Mesothelial cell of epicardium (in vitro differentiated cells): ENCODE measurements at regions not wholly inside any gene's neighbourhood (a gene's known extent, or its start where the extent isn't known, plus 50 kb on each side); places are given as distances from the start of the nearest gene placed in this dataset.

Experiments
- DNase-seq, 2 experiments: peaks; one replicate each; pipeline ENCODE4 v3.0.0; 2021; ENCODE audit warnings: low spot score in 2 of 2; ENCODE audit not compliant: unreplicated experiment in 2 of 2
- H3K27ac Mint-ChIP-seq: 2 replicates; pipeline ENCODE4 v1.8.0; 2021; ENCODE audit warnings: mixed read lengths
- H3K27me3 Mint-ChIP-seq: 2 replicates; pipeline ENCODE4 v1.8.0; 2021; ENCODE audit warnings: low read depth, mixed read lengths
- H3K36me3 Mint-ChIP-seq: 2 replicates; pipeline ENCODE4 v1.8.0; 2021; ENCODE audit warnings: mixed read lengths
- H3K4me1 Mint-ChIP-seq: 2 replicates; pipeline ENCODE4 v1.8.0; 2021; ENCODE audit warnings: mixed read lengths
- H3K4me3 Mint-ChIP-seq: 2 replicates; pipeline ENCODE4 v1.8.0; 2021; ENCODE audit warnings: mild to moderate bottlenecking, moderate library complexity, mixed read lengths
- H3K9me3 Mint-ChIP-seq: 2 replicates; pipeline ENCODE4 v1.8.0; 2021; ENCODE audit warnings: mixed read lengths
- TF ChIP-seq, protein P1 (sequence below): fragments of 200-600 bp; sonication (generic); IDR thresholded peaks from one replicate; pipeline ENCODE4 v1.5.0; 2021; ENCODE audit warnings: antibody characterized with exemption; ENCODE audit not compliant: unreplicated experiment

- H3K36me3 Mint-ChIP-seq = no peaks in the 10 kb centered on the region
- H3K9me3 Mint-ChIP-seq = no peaks in the 10 kb centered on the region
- H3K27ac Mint-ChIP-seq = no peak overlapping the region
- no peak for DNase-seq
- H3K27me3 Mint-ChIP-seq = no peaks in the 10 kb centered on the region
- H3K4me1 Mint-ChIP-seq = peaks cover 2% of the 10 kb centered on the region
- H3K4me3 Mint-ChIP-seq = no peak overlapping the region
- TF ChIP-seq, protein P1, sequence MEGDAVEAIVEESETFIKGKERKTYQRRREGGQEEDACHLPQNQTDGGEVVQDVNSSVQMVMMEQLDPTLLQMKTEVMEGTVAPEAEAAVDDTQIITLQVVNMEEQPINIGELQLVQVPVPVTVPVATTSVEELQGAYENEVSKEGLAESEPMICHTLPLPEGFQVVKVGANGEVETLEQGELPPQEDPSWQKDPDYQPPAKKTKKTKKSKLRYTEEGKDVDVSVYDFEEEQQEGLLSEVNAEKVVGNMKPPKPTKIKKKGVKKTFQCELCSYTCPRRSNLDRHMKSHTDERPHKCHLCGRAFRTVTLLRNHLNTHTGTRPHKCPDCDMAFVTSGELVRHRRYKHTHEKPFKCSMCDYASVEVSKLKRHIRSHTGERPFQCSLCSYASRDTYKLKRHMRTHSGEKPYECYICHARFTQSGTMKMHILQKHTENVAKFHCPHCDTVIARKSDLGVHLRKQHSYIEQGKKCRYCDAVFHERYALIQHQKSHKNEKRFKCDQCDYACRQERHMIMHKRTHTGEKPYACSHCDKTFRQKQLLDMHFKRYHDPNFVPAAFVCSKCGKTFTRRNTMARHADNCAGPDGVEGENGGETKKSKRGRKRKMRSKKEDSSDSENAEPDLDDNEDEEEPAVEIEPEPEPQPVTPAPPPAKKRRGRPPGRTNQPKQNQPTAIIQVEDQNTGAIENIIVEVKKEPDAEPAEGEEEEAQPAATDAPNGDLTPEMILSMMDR = no peak
Observed at GRCh38 chr3:95189348-95189747, 1126.5 kb downstream of the NSUN3 start.

DNA sequence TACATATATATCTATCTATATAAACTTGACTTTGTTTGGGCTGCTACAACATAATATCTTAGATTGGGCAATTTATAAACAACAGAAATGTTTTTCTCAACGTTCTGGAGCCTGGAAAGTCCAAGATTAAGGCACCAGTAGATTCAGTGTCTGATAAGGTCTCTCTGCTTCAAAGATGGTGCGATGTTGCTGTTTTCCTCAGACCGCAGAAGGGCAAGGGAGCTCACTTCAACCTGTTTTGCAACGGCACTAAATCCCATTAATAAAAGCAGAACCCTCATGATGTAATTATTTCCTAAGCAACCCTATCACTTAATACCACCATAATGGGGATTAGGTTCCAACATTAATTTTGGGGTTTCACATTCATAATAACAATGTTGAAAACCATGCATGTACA lies 1134.8 kb downstream of the NSUN3 start:
- TF ChIP-seq, protein P1 = no peak
- Mint-ChIP-seq H3K27me3 (no peaks in the 10 kb centered on the region), H3K36me3 (peaks cover 2% of the 10 kb centered on the region), H3K4me1 (no peaks in the 10 kb centered on the region), H3K9me3 (peaks cover 10% of the 10 kb centered on the region), H3K4me3 (no peak overlapping the region), H3K27ac (no peak overlapping the region)
- DNase-seq = no peak

DNA sequence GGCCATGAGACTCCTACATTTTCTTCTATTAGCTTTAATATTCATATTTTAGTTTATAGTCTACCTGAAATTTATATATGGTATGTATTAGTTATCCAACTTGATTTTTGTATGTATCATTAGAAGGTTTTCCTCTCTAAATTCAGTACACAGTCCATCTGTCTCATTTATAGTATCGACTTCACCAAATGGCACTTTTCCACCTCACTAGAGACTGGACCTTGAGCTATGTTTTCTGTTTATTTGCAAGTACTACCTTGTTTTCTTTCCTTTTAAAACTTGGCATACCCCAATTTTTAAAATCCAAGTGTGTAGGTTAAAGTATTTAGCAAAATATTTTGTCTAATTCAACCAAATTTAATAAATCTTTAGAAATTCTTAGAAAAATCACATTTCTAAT lies 1137.5 kb downstream of the NSUN3 start:
- H3K4me1 Mint-ChIP-seq = no peaks in the 10 kb centered on the region
- H3K4me3 Mint-ChIP-seq = no peak overlapping the region
- no peaks in the 10 kb centered on the region for H3K27me3 Mint-ChIP-seq
- peaks cover 5% of the 10 kb centered on the region for H3K36me3 Mint-ChIP-seq
- H3K9me3 Mint-ChIP-seq = peaks cover 30% of the 10 kb centered on the region
- DNase-seq = no peak
- H3K27ac Mint-ChIP-seq = no peak overlapping the region
- TF ChIP-seq, protein P1 = no peak

DNA sequence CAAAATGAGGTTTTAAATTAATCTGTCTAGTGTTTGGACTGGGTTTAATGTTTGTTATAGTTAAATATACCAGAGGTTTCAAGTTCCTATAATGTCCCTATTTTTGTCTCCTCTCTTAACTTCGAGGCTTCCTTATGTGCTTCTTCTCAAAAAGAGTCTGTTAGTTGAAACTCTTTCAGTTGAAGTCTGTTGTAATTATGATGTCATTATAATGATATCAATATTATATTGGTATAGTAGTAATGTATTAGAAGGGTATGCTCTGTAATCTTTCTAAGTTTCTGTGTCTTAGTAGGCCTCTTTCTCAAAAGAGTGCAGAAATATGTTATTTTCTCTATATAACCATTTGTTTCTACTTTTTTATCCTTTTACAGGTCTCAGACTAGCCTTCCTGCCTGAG lies 1148.0 kb downstream of the NSUN3 start:
- H3K4me1 Mint-ChIP-seq = no peaks in the 10 kb centered on the region
- TF ChIP-seq, protein P1 = no peak
- peaks cover 14% of the 10 kb centered on the region for H3K9me3 Mint-ChIP-seq
- H3K27ac Mint-ChIP-seq = no peak overlapping the region
- DNase-seq = no peak
- H3K27me3 Mint-ChIP-seq = no peaks in the 10 kb centered on the region
- H3K36me3 Mint-ChIP-seq = no peaks in the 10 kb centered on the region
- no peak overlapping the region for H3K4me3 Mint-ChIP-seq

DNA sequence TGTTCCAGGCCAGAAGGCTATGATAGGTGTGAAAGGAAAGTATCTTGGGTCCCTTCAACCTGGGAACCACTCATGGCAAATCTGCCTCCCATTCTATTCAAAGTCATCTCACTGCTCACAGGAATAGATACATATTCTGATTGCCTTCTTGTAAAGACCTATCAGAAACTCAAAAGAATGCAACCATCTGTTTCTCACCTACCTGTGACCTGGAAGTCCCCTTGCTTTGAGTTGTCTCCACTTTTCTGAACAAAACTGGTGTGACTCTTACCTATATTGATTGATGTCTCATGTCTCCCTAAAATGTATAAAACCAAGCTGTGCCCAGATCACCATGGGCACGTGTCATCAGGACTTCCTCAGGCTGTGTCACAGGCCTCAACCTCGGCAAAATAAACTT lies 1149.3 kb downstream of the NSUN3 start:
- no peak overlapping the region for H3K27ac Mint-ChIP-seq
- peaks cover 20% of the 10 kb centered on the region for H3K9me3 Mint-ChIP-seq
- H3K4me1 Mint-ChIP-seq = no peaks in the 10 kb centered on the region
- TF ChIP-seq, protein P1 = no peak
- DNase-seq = no peak
- H3K36me3 Mint-ChIP-seq = peaks cover 6% of the 10 kb centered on the region
- no peak overlapping the region for H3K4me3 Mint-ChIP-seq
- H3K27me3 Mint-ChIP-seq = no peaks in the 10 kb centered on the region

GRCh38 chr3:95215437-95215957 lies 1152.6 kb downstream of the NSUN3 start:
- Mint-ChIP-seq H3K27me3 (no peaks in the 10 kb centered on the region), H3K27ac (no peak overlapping the region), H3K9me3 (peaks cover 30% of the 10 kb centered on the region), H3K4me1 (no peaks in the 10 kb centered on the region), H3K4me3 (no peak overlapping the region), H3K36me3 (peaks cover 9% of the 10 kb centered on the region)
- DNase-seq = no peak
- TF ChIP-seq, protein P1 = no peak
